ENCODE measurements at regions not wholly inside any gene's neighbourhood (a gene's known extent, or its start where the extent isn't known, plus 50 kb on each side); places are given as distances from the start of the nearest gene placed in this dataset.

GRCh38 chr12:108043286-108043685 is 85.8 kb upstream of the WSCD2 start:
- Histone ChIP-seq H3K79me1 (replicated peaks; ENCODE audit: low read length, poor library complexity, severe bottlenecking) (no peaks in the 10 kb centered on the region), H3K4me1 (ENCODE audit: control insufficient read depth, insufficient read depth, low read depth, low read length) (no peaks in the 10 kb centered on the region), H2AK5ac (ENCODE audit: low read length, severe bottlenecking) (no peak overlapping the region), H3K36me3 (ENCODE audit: control insufficient read depth in 1 of 2, insufficient read depth in 2 of 2, low read depth in 1 of 2, low read length in 2 of 2) (no peaks in the 10 kb centered on the region), H4K91ac (ENCODE audit: low read length) (no peak overlapping the region), H3K23ac (ENCODE audit: low read length in 2 of 2) (no peak overlapping the region), H3K9me3 (ENCODE audit: control insufficient read depth, low read length) (no peaks in the 10 kb centered on the region), H3K4me3 (ENCODE audit: insufficient read depth in 1 of 2, low read depth in 1 of 2, low read length in 2 of 2) (no peak overlapping the region), H3K27me3 (ENCODE audit: control insufficient read depth in 1 of 2, insufficient read depth in 1 of 2, low read length in 2 of 2) (peaks cover 0 to 14% of the 10 kb centered on the region in 2 experiments), H3K18ac (ENCODE audit: low read depth in 1 of 2, low read length in 2 of 2) (no peak overlapping the region), H2BK15ac (ENCODE audit: low read depth, poor library complexity, severe bottlenecking) (no peak overlapping the region), H3K27ac (ENCODE audit: low read length, poor library complexity, severe bottlenecking) (no peak overlapping the region), H3K4me2 (ENCODE audit: low read length, poor library complexity, severe bottlenecking) (no peak overlapping the region), H4K8ac (ENCODE audit: low read length) (no peak overlapping the region), H2BK12ac (ENCODE audit: low read length in 2 of 2) (no peak overlapping the region), H2AFZ (ENCODE audit: low read depth, low read length) (no peak overlapping the region), H3K4ac (ENCODE audit: low read depth in 1 of 2, low read length in 2 of 2) (no peak overlapping the region), H2BK5ac (ENCODE audit: low read depth, low read length, poor library complexity, severe bottlenecking) (no peak overlapping the region), H3K14ac (ENCODE audit: low read length in 2 of 2) (no peak overlapping the region), H3K9ac (ENCODE audit: low read length) (no peak overlapping the region), H2BK120ac (ENCODE audit: low read depth, low read length) (no peak overlapping the region)
- WGBS = 25% methylated on average over 2 of the region's 3 CpGs
- no peak for DNase-seq

GRCh38 chr12:108043750-108044533 is 85.1 kb upstream of the WSCD2 start:
- H2AFZ ChIP-seq (ENCODE audit: low read depth, low read length) = no peak overlapping the region
- no peak overlapping the region for H3K27ac ChIP-seq (ENCODE audit: low read length, poor library complexity, severe bottlenecking)
- no peak overlapping the region for H3K4me2 ChIP-seq (ENCODE audit: low read length, poor library complexity, severe bottlenecking)
- peaks cover 0 to 18% of the 10 kb centered on the region in 2 experiments for H3K27me3 ChIP-seq (ENCODE audit: control insufficient read depth in 1 of 2, insufficient read depth in 1 of 2, low read length in 2 of 2)
- no peaks in the 10 kb centered on the region for H3K9me3 ChIP-seq (ENCODE audit: control insufficient read depth, low read length)
- H2BK15ac ChIP-seq (ENCODE audit: low read depth, poor library complexity, severe bottlenecking) = no peak overlapping the region
- 80% methylated on average over 7 of the region's 7 CpGs for WGBS
- H2AK5ac ChIP-seq (ENCODE audit: low read length, severe bottlenecking) = no peak overlapping the region
- H4K8ac ChIP-seq (ENCODE audit: low read length) = no peak overlapping the region
- H2BK120ac ChIP-seq (ENCODE audit: low read depth, low read length) = no peak overlapping the region
- no peak overlapping the region for H3K4me3 ChIP-seq (ENCODE audit: insufficient read depth in 1 of 2, low read depth in 1 of 2, low read length in 2 of 2)
- no peak for DNase-seq
- no peak overlapping the region for H3K4ac ChIP-seq (ENCODE audit: low read depth in 1 of 2, low read length in 2 of 2)
- H3K23ac ChIP-seq (ENCODE audit: low read length in 2 of 2) = no peak overlapping the region
- H4K91ac ChIP-seq (ENCODE audit: low read length) = no peak overlapping the region
- H2BK12ac ChIP-seq (ENCODE audit: low read length in 2 of 2) = no peak overlapping the region
- no peak overlapping the region for H3K14ac ChIP-seq (ENCODE audit: low read length in 2 of 2)
- H3K18ac ChIP-seq (ENCODE audit: low read depth in 1 of 2, low read length in 2 of 2) = no peak overlapping the region
- H2BK5ac ChIP-seq (ENCODE audit: low read depth, low read length, poor library complexity, severe bottlenecking) = no peak overlapping the region
- H3K36me3 ChIP-seq (ENCODE audit: control insufficient read depth in 1 of 2, insufficient read depth in 2 of 2, low read depth in 1 of 2, low read length in 2 of 2) = no peaks in the 10 kb centered on the region
- H3K4me1 ChIP-seq (ENCODE audit: control insufficient read depth, insufficient read depth, low read depth, low read length) = no peaks in the 10 kb centered on the region
- no peak overlapping the region for H3K9ac ChIP-seq (ENCODE audit: low read length)
- H3K79me1 ChIP-seq (replicated peaks; ENCODE audit: low read length, poor library complexity, severe bottlenecking) = no peaks in the 10 kb centered on the region

GRCh38 chr12:108046135-108046534 is 83.0 kb upstream of the WSCD2 start:
- Histone ChIP-seq H4K8ac (ENCODE audit: low read length) (no peak overlapping the region), H3K9ac (ENCODE audit: low read length) (peak overlapping the region; percentile 73), H3K27ac (ENCODE audit: low read length, poor library complexity, severe bottlenecking) (no peak overlapping the region), H3K79me1 (replicated peaks; ENCODE audit: low read length, poor library complexity, severe bottlenecking) (no peaks in the 10 kb centered on the region), H3K18ac (ENCODE audit: low read depth in 1 of 2, low read length in 2 of 2) (no peak overlapping the region), H2BK15ac (ENCODE audit: low read depth, poor library complexity, severe bottlenecking) (no peak overlapping the region), H3K23ac (ENCODE audit: low read length in 2 of 2) (no peak overlapping the region), H2AFZ (ENCODE audit: low read depth, low read length) (no peak overlapping the region), H3K36me3 (ENCODE audit: control insufficient read depth in 1 of 2, insufficient read depth in 2 of 2, low read depth in 1 of 2, low read length in 2 of 2) (no peaks in the 10 kb centered on the region), H3K4me1 (ENCODE audit: control insufficient read depth, insufficient read depth, low read depth, low read length) (no peaks in the 10 kb centered on the region), H2BK120ac (ENCODE audit: low read depth, low read length) (no peak overlapping the region), H3K4me3 (ENCODE audit: insufficient read depth in 1 of 2, low read depth in 1 of 2, low read length in 2 of 2) (peak overlapping the region in 1 of 2 experiments; percentile 73), H4K91ac (ENCODE audit: low read length) (no peak overlapping the region), H3K27me3 (ENCODE audit: control insufficient read depth in 1 of 2, insufficient read depth in 1 of 2, low read length in 2 of 2) (peaks cover 0 to 18% of the 10 kb centered on the region in 2 experiments), H3K4me2 (ENCODE audit: low read length, poor library complexity, severe bottlenecking) (no peak overlapping the region), H3K4ac (ENCODE audit: low read depth in 1 of 2, low read length in 2 of 2) (no peak overlapping the region), H3K14ac (ENCODE audit: low read length in 2 of 2) (no peak overlapping the region), H2AK5ac (ENCODE audit: low read length, severe bottlenecking) (no peak overlapping the region), H3K9me3 (ENCODE audit: control insufficient read depth, low read length) (no peaks in the 10 kb centered on the region), H2BK12ac (ENCODE audit: low read length in 2 of 2) (no peak overlapping the region), H2BK5ac (ENCODE audit: low read depth, low read length, poor library complexity, severe bottlenecking) (no peak overlapping the region)
- DNase-seq = no peak
- WGBS = 86% methylated on average over 10 of the region's 10 CpGs

GRCh38 chr12:108046650-108047049 is 82.4 kb upstream of the WSCD2 start:
- Histone ChIP-seq H3K18ac (ENCODE audit: low read depth in 1 of 2, low read length in 2 of 2) (no peak overlapping the region), H3K4ac (ENCODE audit: low read depth in 1 of 2, low read length in 2 of 2) (no peak overlapping the region), H3K27me3 (ENCODE audit: control insufficient read depth in 1 of 2, insufficient read depth in 1 of 2, low read length in 2 of 2) (peaks cover 0 to 18% of the 10 kb centered on the region in 2 experiments), H2BK12ac (ENCODE audit: low read length in 2 of 2) (no peak overlapping the region), H3K9ac (ENCODE audit: low read length) (peak overlapping the region; percentile 73), H2BK120ac (ENCODE audit: low read depth, low read length) (no peak overlapping the region), H3K9me3 (ENCODE audit: control insufficient read depth, low read length) (no peaks in the 10 kb centered on the region), H2AFZ (ENCODE audit: low read depth, low read length) (no peak overlapping the region), H2AK5ac (ENCODE audit: low read length, severe bottlenecking) (no peak overlapping the region), H3K79me1 (replicated peaks; ENCODE audit: low read length, poor library complexity, severe bottlenecking) (no peaks in the 10 kb centered on the region), H3K23ac (ENCODE audit: low read length in 2 of 2) (no peak overlapping the region), H3K4me2 (ENCODE audit: low read length, poor library complexity, severe bottlenecking) (no peak overlapping the region), H3K36me3 (ENCODE audit: control insufficient read depth in 1 of 2, insufficient read depth in 2 of 2, low read depth in 1 of 2, low read length in 2 of 2) (no peaks in the 10 kb centered on the region), H2BK15ac (ENCODE audit: low read depth, poor library complexity, severe bottlenecking) (no peak overlapping the region), H4K91ac (ENCODE audit: low read length) (no peak overlapping the region), H4K8ac (ENCODE audit: low read length) (no peak overlapping the region), H3K14ac (ENCODE audit: low read length in 2 of 2) (no peak overlapping the region), H2BK5ac (ENCODE audit: low read depth, low read length, poor library complexity, severe bottlenecking) (no peak overlapping the region), H3K4me1 (ENCODE audit: control insufficient read depth, insufficient read depth, low read depth, low read length) (no peaks in the 10 kb centered on the region), H3K27ac (ENCODE audit: low read length, poor library complexity, severe bottlenecking) (no peak overlapping the region), H3K4me3 (ENCODE audit: insufficient read depth in 1 of 2, low read depth in 1 of 2, low read length in 2 of 2) (peak overlapping the region in 1 of 2 experiments; percentile 73)
- DNase-seq = no peak
- 45% methylated on average over 11 of the region's 12 CpGs for WGBS
